ENCODE measurements at regions not wholly inside any gene's neighbourhood (a gene's known extent, or its start where the extent isn't known, plus 50 kb on each side); places are given as distances from the start of the nearest gene placed in this dataset.
"Not testable (repeated sequence)": the region's sequence is repeated elsewhere in the genome, so short reads cannot be mapped to it uniquely, and the experiment has no call there.

GRCh38 chr7:110308791-110309190 is 782.1 kb upstream of the LRRN3 start:
- FAIRE-seq, result no peak

GRCh38 chr7:110309941-110310340 is 781.0 kb upstream of the LRRN3 start:
- no peak for TF ChIP-seq CTCF (IDR thresholded peaks at IDR 0.05; ENCODE audit: insufficient read depth, low read length, severe bottlenecking)
- no peak for DNase-seq (ENCODE audit: low read depth)
- Histone ChIP-seq H3K4me3 (ENCODE audit: low read depth, low read length) (no peak overlapping the region), H3K36me3 (ENCODE audit: control insufficient read depth, insufficient read depth, low read length) (no peaks in the 10 kb centered on the region), H3K27me3 (ENCODE audit: control insufficient read depth, insufficient read depth, low read length) (no peaks in the 10 kb centered on the region)
- FAIRE-seq, result no peak

More at GRCh38 chr7:110308791-110309190, 782.1 kb upstream of the LRRN3 start:
- no peak for TF ChIP-seq CTCF (IDR thresholded peaks at IDR 0.05; ENCODE audit: insufficient read depth, low read length, severe bottlenecking)
- H3K27me3 ChIP-seq (ENCODE audit: control insufficient read depth, insufficient read depth, low read length), result no peaks in the 10 kb centered on the region
- H3K4me3 ChIP-seq (ENCODE audit: low read depth, low read length), result no peak overlapping the region
- H3K36me3 ChIP-seq (ENCODE audit: control insufficient read depth, insufficient read depth, low read length), result no peaks in the 10 kb centered on the region
- no peak for DNase-seq (ENCODE audit: low read depth)

- DNase-seq (ENCODE audit: low read depth), result no peak
- peak; percentile 79 for FAIRE-seq
- no peak overlapping the region for H3K4me3 ChIP-seq (ENCODE audit: low read depth, low read length)
- TF ChIP-seq CTCF (IDR thresholded peaks at IDR 0.05; ENCODE audit: insufficient read depth, low read length, severe bottlenecking), result no peak
- no peaks in the 10 kb centered on the region for H3K36me3 ChIP-seq (ENCODE audit: control insufficient read depth, insufficient read depth, low read length)
- H3K27me3 ChIP-seq (ENCODE audit: control insufficient read depth, insufficient read depth, low read length), result no peaks in the 10 kb centered on the region
Measured at GRCh38 chr7:110311556-110311955, 779.4 kb upstream of the LRRN3 start.

GRCh38 chr7:110317541-110318265 is 773.2 kb upstream of the LRRN3 start:
- no peak overlapping the region for H3K4me3 ChIP-seq (ENCODE audit: low read depth, low read length)
- H3K27me3 ChIP-seq (ENCODE audit: control insufficient read depth, insufficient read depth, low read length), result no peaks in the 10 kb centered on the region
- H3K36me3 ChIP-seq (ENCODE audit: control insufficient read depth, insufficient read depth, low read length), result no peaks in the 10 kb centered on the region
- no peak for FAIRE-seq
- DNase-seq (ENCODE audit: low read depth), result peak; percentile 48
- TF ChIP-seq CTCF (IDR thresholded peaks at IDR 0.05; ENCODE audit: insufficient read depth, low read length, severe bottlenecking), result no peak

GRCh38 chr7:110320285-110320684 is 770.6 kb upstream of the LRRN3 start:
- not testable (repeated sequence) for H3K4me3 ChIP-seq (ENCODE audit: low read depth, low read length); FAIRE-seq; H3K27me3 ChIP-seq (ENCODE audit: control insufficient read depth, insufficient read depth, low read length); DNase-seq (ENCODE audit: low read depth); H3K36me3 ChIP-seq (ENCODE audit: control insufficient read depth, insufficient read depth, low read length)

GRCh38 chr7:110322796-110323195 is 768.1 kb upstream of the LRRN3 start:
- TF ChIP-seq CTCF (IDR thresholded peaks at IDR 0.05; ENCODE audit: insufficient read depth, low read length, severe bottlenecking), result no peak
- no peaks in the 10 kb centered on the region for H3K27me3 ChIP-seq (ENCODE audit: control insufficient read depth, insufficient read depth, low read length)
- no peak overlapping the region for H3K4me3 ChIP-seq (ENCODE audit: low read depth, low read length)
- H3K36me3 ChIP-seq (ENCODE audit: control insufficient read depth, insufficient read depth, low read length), result no peaks in the 10 kb centered on the region
- FAIRE-seq (no peak), DNase-seq (ENCODE audit: low read depth) (no peak)

Data from bronchial epithelial cell (primary cell).